Esophagus mucosa (tissue), 1 donor: ENCODE measurements at regions not wholly inside any gene's neighbourhood (a gene's known extent, or its start where the extent isn't known, plus 50 kb on each side); places are given as distances from the start of the nearest gene placed in this dataset.
"Not testable (repeated sequence)": the region's sequence is repeated elsewhere in the genome, so short reads cannot be mapped to it uniquely, and the experiment has no call there.

Source experiments
- ATAC-seq: fragments of 200-7000 bp; cut with Tn5 transposase; one replicate; pipeline ENCODE4 v1.9.1; 2020
- donor health status: DM: yes; HTN: yes; CAD: no.

- not testable (repeated sequence) for ATAC-seq
Measured at GRCh38 chr3:26284503-26284902, 338.1 kb upstream of the LRRC3B start.

GRCh38 chr3:26291840-26292239 is 330.7 kb upstream of the LRRC3B start:
- no peak for ATAC-seq

GRCh38 chr3:26292780-26293179 is 329.8 kb upstream of the LRRC3B start:
- no peak for ATAC-seq

GRCh38 chr3:26293329-26293844 is 329.2 kb upstream of the LRRC3B start:
- ATAC-seq: no peak

GRCh38 chr3:26307192-26307591 is 315.4 kb upstream of the LRRC3B start:
- ATAC-seq: no peak

- no peak for ATAC-seq
Measured at GRCh38 chr3:26307787-26308186, 314.8 kb upstream of the LRRC3B start.

- no peak for ATAC-seq
Measured at GRCh38 chr3:26308454-26308853, 314.1 kb upstream of the LRRC3B start.

GRCh38 chr3:26309536-26309935 is 313.0 kb upstream of the LRRC3B start:
- not testable (repeated sequence) for ATAC-seq

GRCh38 chr3:26312816-26313215 is 309.8 kb upstream of the LRRC3B start:
- no peak for ATAC-seq

GRCh38 chr3:26316472-26316871 is 306.1 kb upstream of the LRRC3B start:
- ATAC-seq: no peak

GRCh38 chr3:26323741-26324140 is 298.8 kb upstream of the LRRC3B start:
- ATAC-seq: not testable (repeated sequence)

GRCh38 chr3:26340001-26340400 is 282.6 kb upstream of the LRRC3B start:
- no peak for ATAC-seq

GRCh38 chr3:26343647-26344046 is 278.9 kb upstream of the LRRC3B start:
- ATAC-seq: no peak

GRCh38 chr3:26345613-26346012 is 277.0 kb upstream of the LRRC3B start:
- no peak for ATAC-seq

- ATAC-seq: no peak
Measured at GRCh38 chr3:26346497-26346896, 276.1 kb upstream of the LRRC3B start.

GRCh38 chr3:26347150-26347549 is 275.4 kb upstream of the LRRC3B start:
- no peak for ATAC-seq

- ATAC-seq: no peak
Measured at GRCh38 chr3:26350853-26351252, 271.7 kb upstream of the LRRC3B start.

GRCh38 chr3:26353097-26353496 is 269.5 kb upstream of the LRRC3B start:
- no peak for ATAC-seq

GRCh38 chr3:26358405-26358804 is 264.2 kb upstream of the LRRC3B start:
- ATAC-seq: no peak

- no peak for ATAC-seq
Measured at GRCh38 chr3:26365706-26366105, 256.9 kb upstream of the LRRC3B start.

GRCh38 chr3:26368312-26368711 is 254.3 kb upstream of the LRRC3B start:
- ATAC-seq: no peak

GRCh38 chr3:26369133-26369532 is 253.4 kb upstream of the LRRC3B start:
- ATAC-seq: peak; percentile 65

- ATAC-seq: no peak
Measured at GRCh38 chr3:26375843-26376530, 246.6 kb upstream of the LRRC3B start.

GRCh38 chr3:26381411-26381810 is 241.2 kb upstream of the LRRC3B start:
- ATAC-seq: no peak

GRCh38 chr3:26406636-26407035 is 215.9 kb upstream of the LRRC3B start:
- no peak for ATAC-seq
